GM19395 (cell line): ENCODE measurements at regions not wholly inside any gene's neighbourhood (a gene's known extent, or its start where the extent isn't known, plus 50 kb on each side); places are given as distances from the start of the nearest gene placed in this dataset.
"Not testable (repeated sequence)": the region's sequence is repeated elsewhere in the genome, so short reads cannot be mapped to it uniquely, and the experiment has no call there.

Experiments used
- ATAC-seq: cut with Tn5 transposase; IDR thresholded peaks from one replicate; pipeline ENCODE4 v1.9.1; 2021; ENCODE audit warnings: mild to moderate bottlenecking, moderate library complexity; ENCODE audit not compliant: unreplicated experiment

DNA sequence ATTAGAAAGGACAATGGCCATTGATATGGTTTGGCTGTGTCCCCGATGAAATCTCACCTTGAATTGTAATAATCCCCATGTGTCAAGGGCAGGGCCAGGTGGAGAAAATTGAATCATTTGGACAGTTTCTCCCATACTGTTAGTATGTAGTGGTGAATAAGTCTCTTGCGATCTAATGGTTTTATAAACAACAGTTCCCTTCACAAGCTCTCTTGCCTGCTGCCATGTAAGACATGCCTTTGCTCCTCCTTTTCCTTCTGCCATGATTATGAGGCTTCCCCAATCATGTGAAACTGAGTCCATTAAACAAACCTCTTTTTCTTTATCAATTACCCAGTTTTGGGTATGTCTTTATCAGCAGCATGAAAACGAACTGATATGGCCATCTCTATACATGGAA lies 302.7 kb downstream of the SFMBT2 start:
- ATAC-seq, result no peak

- no peak for ATAC-seq
These were observed 303.5 kb downstream of the SFMBT2 start for GRCh38 chr10:7107285-7107684.

DNA sequence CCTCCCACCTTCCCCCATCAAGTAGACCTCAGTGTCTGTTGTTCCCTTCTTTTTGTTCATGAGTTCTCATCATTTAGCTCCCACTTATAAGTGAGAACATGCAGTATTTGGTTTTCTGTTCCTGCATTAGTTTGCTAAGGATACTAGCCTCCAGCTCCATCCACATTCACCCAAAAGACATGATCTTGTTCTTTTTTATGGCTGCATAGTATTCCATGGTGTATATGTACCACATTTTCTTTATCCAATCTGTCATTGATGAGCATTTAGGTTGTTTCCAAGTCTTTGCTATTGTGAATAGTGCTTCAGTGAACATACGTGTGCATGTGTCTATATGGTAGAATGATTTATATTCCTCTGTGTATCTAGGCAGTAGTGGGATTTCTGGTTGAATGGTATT lies 306.5 kb downstream of the SFMBT2 start:
- ATAC-seq, result not testable (repeated sequence)

GRCh38 chr10:7102557-7103349 lies 308.1 kb downstream of the SFMBT2 start:
- ATAC-seq, result peak; percentile 71

DNA sequence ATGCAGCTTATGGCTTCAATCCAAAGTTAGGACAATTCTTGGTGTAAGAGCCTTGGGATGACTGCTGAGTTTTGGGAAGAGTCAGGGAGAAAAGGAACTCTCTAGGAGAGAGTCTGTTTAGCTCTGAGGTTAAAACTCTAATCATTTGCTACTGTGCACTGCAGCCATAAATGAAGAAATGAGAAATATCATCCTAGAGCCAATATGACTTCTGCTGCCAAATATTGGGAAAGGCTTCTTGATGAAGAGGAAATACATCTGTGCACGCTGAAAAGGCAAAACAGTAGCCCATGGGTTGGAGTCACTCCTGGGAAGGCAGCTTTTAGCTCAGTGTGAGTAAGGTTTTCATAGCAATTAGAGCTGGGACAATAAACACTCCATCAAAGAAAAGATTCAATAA lies 308.8 kb downstream of the SFMBT2 start:
- no peak for ATAC-seq

- ATAC-seq, result no peak
These were observed 309.4 kb downstream of the SFMBT2 start for GRCh38 chr10:7101451-7101850.

DNA sequence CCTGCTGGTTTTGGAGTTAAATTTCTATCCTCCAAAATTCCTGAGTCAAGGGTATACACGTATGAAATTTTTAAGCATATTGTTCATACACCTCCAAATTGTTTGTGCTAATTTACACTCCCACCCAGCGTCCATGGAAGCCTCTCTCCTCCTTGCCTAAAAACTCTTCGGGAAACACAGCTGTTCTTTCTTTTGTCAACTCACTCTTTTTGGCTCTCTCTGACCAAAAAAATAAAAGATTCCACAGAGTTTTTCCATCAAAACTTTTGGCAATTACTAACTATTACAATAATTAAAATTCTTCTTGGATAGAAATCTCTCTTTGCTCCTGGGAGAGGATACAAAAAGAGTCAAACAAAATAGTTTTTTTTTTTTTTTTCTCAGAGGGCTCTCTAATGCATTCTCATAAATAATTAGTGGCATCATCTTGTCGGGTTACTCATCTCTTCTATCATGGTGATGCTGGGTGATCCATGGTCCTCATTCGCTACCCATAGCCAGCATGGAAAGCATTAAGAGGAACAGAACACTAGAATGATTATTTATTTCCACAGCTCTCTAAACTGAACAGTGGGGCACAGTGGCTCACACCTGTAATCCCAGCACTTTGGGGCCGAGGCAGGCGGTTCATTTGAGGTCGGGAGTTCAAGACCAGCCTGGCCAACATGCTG lies 310.7 kb downstream of the SFMBT2 start:
- no peak for ATAC-seq

- ATAC-seq, result no peak
These were observed 312.6 kb downstream of the SFMBT2 start for GRCh38 chr10:7098160-7098762.

DNA sequence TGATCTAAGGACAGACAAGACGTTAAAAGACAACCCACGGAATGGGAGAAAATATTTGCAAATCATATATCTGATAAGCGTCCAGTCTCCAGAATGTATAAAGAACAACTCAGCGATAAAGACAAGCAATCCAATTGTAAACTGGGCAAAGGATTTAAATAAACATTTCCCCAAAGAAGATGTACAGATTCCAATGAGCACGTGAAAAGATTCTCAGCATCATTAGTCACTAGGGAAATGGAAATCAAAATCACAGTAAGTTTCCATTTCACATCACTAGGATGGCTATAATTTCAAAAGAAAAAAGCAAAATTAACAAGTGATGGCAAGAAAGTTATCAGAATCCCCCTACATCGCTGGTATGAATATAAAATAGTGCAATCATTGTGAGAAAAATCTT lies 316.1 kb downstream of the SFMBT2 start:
- ATAC-seq, result no peak

DNA sequence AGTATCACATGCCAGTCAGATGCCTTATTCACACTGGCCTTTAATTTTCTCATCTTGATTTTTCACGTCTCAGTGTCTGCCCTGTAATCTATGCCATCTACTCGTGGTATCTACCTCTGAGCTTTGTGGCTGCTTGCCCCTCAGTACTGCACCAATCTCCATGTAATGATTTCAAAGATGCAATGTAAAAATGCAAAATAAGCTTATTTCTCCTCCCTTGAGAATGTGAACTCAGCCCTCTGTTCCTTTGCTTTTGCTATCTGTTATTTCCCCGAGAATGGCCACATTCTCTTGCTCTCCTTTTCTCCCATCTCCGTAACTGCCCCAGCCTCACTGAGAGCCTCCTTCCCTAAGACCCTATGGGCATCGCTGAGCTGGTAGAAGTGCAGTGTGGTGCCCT lies 317.5 kb downstream of the SFMBT2 start:
- ATAC-seq, result no peak

DNA sequence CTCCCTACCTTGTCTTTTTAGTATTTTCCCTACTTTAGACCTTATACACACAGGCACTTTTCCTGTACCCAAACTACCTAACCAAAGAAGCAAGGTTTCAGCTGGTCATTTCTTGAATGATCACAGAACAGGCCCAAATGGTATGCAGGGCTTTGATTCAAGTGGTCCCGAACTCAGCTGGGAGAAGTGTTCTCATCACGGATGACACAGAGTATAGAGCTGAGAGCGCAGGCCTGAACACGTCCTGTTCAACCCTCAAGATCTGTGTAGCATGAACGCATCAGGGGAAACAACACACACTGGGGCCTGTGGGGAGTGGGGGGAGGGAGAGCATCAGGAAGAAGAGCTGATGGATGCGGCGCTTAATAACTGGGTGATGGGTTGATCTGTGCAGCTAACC lies 318.2 kb downstream of the SFMBT2 start:
- ATAC-seq, result no peak

DNA sequence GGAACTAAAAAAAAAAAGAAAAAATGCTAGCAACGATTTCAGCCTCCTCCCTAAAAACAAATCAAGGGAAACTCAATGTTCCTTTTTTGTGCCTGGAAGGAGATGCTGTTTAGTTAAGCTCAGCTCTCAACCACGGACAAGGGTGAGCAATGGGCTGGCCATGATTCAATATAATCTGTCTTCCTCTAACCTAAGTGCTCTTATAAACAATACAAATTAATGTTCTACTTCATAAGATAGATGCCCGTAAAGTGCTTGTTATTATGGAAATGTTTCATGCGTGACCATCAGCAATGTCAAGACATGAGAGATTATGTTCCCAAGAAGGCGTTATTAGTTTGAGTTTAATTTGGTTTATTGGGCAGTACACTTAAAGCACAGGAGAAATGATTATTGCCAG lies 320.3 kb downstream of the SFMBT2 start:
- ATAC-seq, result no peak

GRCh38 chr10:7085913-7086589 lies 324.8 kb downstream of the SFMBT2 start:
- ATAC-seq, result no peak

DNA sequence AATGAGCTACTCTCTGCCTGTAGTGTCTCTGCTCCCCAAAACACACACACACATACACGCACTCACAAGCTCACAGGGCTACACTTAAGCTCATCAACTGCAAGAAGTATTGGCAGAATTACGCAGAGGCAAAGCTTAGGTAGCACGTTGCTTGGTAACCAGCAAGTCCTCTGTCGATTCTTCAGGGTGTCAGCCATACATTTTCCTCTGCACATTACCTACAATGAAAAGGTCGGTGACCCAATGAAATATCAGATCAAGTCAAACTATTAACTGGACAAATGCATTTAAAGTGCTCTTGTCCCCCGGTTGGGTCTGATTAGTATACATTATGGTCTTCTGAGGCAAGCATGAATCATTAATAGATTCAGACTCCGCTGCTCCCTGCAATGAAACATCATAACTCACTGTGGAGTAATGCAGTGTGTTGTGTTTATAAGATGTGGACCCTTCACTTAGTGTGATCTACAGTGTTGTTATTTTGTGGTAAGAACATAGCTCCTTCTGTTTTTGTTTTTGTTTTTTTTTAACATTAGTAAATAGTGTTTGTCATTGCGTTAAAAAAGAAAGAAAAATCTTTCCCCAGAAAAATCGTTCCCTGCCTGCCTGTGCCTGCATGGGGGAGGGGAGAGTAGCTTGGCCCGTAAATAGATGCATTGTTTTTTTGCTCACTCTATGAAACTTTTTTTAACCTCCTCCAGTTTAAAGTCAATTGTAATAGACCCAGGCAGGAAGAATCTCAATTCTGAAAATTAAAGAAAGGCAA lies 325.5 kb downstream of the SFMBT2 start:
- no peak for ATAC-seq

DNA sequence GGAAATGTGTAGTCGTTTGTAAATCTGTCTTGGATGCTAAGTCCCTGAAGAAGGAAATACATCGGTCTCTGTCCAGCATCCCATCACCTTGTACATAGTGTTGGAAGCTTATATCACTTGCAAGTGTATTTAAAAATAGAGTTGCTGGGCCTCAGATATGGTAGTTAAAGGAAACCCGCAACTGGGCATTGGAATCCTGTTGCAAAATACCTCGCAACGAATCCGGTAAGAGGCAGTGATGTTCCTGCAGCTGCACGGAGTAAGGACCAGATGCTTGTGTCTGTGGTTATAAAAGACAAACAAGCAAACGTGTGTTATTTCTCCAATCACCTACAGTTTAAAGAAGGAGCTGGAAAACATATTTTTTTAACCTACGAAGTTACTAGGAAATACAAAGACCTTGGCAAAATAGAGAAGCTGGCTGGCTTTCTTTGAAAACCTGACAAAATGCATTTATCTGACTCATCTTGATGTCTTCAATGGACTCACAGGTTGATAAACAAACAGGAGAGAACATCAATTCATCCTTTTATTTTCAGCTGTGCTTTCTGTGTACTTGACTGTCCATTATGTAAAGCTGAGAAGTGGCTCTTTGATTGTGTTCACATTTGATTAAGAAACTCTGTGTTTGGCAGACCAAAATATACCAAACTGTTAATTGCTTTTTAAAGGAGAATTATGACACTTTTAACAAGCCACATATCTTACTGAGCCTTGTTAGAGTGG lies 326.4 kb downstream of the SFMBT2 start:
- ATAC-seq, result no peak

DNA sequence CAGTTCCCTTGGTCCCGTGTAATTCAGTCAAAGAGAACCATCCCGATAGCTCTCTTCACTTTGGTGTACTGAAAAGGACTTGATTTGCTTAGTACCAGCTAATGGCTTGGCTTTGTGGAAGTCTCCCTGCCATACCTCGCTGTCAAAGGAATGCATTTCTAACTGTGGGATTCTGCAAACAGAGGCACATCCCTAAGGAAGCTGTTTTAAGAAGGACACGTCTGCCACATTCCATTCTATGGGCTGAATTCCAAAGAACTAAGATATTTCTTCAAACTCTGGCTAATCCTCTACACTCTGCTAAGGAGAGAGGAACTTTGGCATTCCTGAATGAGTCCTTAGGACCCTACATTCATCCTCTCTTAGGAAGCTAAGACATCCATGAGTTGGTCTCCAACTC lies 327.9 kb downstream of the SFMBT2 start:
- no peak for ATAC-seq

DNA sequence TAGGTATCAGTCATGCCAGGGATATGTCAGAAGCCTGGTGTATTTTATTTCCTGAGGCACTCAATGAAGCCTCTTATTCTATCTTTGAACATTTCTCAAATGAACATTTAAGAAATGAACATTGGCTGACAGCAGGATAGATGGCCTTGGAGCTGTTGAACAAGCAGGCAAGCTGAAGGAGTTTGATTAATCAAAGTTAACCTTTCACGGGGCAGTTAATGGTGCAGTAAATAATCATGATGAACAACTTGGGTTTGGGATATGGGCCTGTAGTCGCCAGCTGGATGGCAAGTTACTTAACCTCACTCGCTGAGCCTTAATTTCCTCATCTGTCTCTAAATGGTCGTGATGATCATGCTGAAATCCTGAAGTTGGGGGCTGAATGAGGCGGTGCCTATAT lies 333.0 kb downstream of the SFMBT2 start:
- ATAC-seq, result no peak

GRCh38 chr10:7075851-7076250 lies 335.0 kb downstream of the SFMBT2 start:
- ATAC-seq, result no peak

DNA sequence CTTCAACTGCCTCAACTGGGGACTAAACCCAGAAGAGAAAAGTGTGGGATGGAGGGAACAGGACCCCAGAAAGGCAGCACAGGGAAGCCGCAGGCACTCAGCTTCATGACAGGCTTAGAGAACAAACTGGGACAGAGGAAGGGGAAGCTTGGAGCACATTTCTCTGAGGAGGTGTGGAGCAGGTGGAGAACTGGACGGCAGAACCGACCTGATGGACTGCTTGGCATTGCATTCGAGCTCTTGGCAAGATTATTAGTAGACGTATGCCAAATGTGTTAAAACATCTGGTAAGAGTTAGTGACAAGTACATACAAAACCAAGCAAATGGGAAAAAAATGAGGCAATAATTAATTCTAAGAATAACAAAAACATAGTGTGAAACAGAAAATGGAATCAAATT lies 335.7 kb downstream of the SFMBT2 start:
- ATAC-seq, result no peak

- ATAC-seq, result no peak
These were observed 339.4 kb downstream of the SFMBT2 start for GRCh38 chr10:7071421-7071820.
